Esophagus muscularis mucosa (tissue), 4 donors: ENCODE measurements at regions not wholly inside any gene's neighbourhood (a gene's known extent, or its start where the extent isn't known, plus 50 kb on each side); places are given as distances from the start of the nearest gene placed in this dataset.

Source experiments
- EP300 ChIP-seq: sonication (generic); formaldehyde crosslinking; IDR thresholded peaks from one replicate; pipeline ENCODE4 v1.6.1; 2017; ENCODE audit warnings: antibody characterized with exemption
- POLR2A ChIP-seq: fragments of 450-650 bp; IDR thresholded peaks from one replicate; pipeline ENCODE4 v1.6.1; 2017; ENCODE audit warnings: antibody characterized with exemption, moderate library complexity, mild to moderate bottlenecking, low read depth
- POLR2AphosphoS5 ChIP-seq, 2 donors: sonication (generic); formaldehyde crosslinking; IDR thresholded peaks; one replicate each; pipeline ENCODE4 v1.6.1; 2017; ENCODE audit warnings: antibody characterized with exemption in 2 of 2
- TF ChIP-seq, protein P1 (sequence below), 3 experiments: fragments of 200-600 bp in 2 of 3; fragments of 450-650 bp in 1 of 3; sonication (generic) in 2 of 3; IDR thresholded peaks; one replicate each; pipeline ENCODE4 v1.5.1; 2017 to 2019; ENCODE audit warnings: antibody characterized with exemption in 3 of 3, mild to moderate bottlenecking in 2 of 3, moderate library complexity in 1 of 3

DNA sequence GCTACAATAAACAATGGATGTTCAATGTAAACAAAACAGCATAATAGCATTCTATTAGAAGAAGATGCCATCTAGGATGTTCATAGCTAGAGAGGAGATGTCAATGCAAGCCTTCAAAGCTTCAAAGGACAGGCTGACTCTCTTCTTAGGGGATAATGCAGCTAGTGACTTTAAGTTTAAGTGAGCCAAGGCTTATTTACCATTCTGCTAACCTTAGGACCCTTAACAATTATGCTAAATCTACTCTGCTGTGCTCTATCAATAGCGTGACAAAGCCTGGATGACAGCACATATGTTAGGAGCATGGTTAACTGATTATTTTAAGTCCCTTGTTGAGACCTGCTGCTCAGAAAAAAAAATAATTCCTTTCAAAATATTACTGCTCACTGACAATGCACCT lies 106.0 kb upstream of the SSTR1 start:
- TF ChIP-seq POLR2AphosphoS5 (IDR thresholded peaks at IDR 0.05) (no peak), POLR2A (no peak), EP300 (no peak)
- TF ChIP-seq, protein P1, sequence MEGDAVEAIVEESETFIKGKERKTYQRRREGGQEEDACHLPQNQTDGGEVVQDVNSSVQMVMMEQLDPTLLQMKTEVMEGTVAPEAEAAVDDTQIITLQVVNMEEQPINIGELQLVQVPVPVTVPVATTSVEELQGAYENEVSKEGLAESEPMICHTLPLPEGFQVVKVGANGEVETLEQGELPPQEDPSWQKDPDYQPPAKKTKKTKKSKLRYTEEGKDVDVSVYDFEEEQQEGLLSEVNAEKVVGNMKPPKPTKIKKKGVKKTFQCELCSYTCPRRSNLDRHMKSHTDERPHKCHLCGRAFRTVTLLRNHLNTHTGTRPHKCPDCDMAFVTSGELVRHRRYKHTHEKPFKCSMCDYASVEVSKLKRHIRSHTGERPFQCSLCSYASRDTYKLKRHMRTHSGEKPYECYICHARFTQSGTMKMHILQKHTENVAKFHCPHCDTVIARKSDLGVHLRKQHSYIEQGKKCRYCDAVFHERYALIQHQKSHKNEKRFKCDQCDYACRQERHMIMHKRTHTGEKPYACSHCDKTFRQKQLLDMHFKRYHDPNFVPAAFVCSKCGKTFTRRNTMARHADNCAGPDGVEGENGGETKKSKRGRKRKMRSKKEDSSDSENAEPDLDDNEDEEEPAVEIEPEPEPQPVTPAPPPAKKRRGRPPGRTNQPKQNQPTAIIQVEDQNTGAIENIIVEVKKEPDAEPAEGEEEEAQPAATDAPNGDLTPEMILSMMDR (IDR thresholded peaks at IDR 0.05), result no peak
